HG03457 (cell line): ENCODE measurements at regions not wholly inside any gene's neighbourhood (a gene's known extent, or its start where the extent isn't known, plus 50 kb on each side); places are given as distances from the start of the nearest gene placed in this dataset.

Experiments
- ATAC-seq: cut with Tn5 transposase; IDR thresholded peaks from one replicate; pipeline ENCODE4 v1.9.1; 2021; ENCODE audit warnings: moderate number of reproducible peaks; ENCODE audit not compliant: unreplicated experiment

- ATAC-seq, result no peak
Observed at GRCh38 chr9:79353856-79354520, 217.8 kb upstream of the TLE4 start.

- no peak for ATAC-seq
Observed at GRCh38 chr9:79357194-79357593, 214.6 kb upstream of the TLE4 start.

- no peak for ATAC-seq
Observed at GRCh38 chr9:79357616-79358015, 214.1 kb upstream of the TLE4 start.

- no peak for ATAC-seq
Observed at GRCh38 chr9:79360387-79361347, 211.1 kb upstream of the TLE4 start.

- ATAC-seq, result no peak
Observed at GRCh38 chr9:79362100-79363081, 209.4 kb upstream of the TLE4 start.

- no peak for ATAC-seq
Observed at GRCh38 chr9:79369676-79370075, 202.1 kb upstream of the TLE4 start.

- no peak for ATAC-seq
Observed at GRCh38 chr9:79371301-79371700, 200.5 kb upstream of the TLE4 start.

- no peak for ATAC-seq
Observed at GRCh38 chr9:79371948-79372555, 199.7 kb upstream of the TLE4 start.

GRCh38 chr9:79377339-79377855 lies 194.4 kb upstream of the TLE4 start:
- ATAC-seq, result no peak

GRCh38 chr9:79378107-79378506 lies 193.7 kb upstream of the TLE4 start:
- ATAC-seq, result no peak

- ATAC-seq, result no peak
Observed at GRCh38 chr9:79382044-79382443, 189.7 kb upstream of the TLE4 start.

GRCh38 chr9:79382458-79382857 lies 189.3 kb upstream of the TLE4 start:
- no peak for ATAC-seq

GRCh38 chr9:79383096-79383495 lies 188.7 kb upstream of the TLE4 start:
- ATAC-seq, result no peak

GRCh38 chr9:79384091-79384490 lies 187.7 kb upstream of the TLE4 start:
- ATAC-seq, result no peak

- ATAC-seq, result no peak
Observed at GRCh38 chr9:79384501-79384900, 187.3 kb upstream of the TLE4 start.

- no peak for ATAC-seq
Observed at GRCh38 chr9:79387101-79387835, 184.5 kb upstream of the TLE4 start.

- ATAC-seq, result no peak
Observed at GRCh38 chr9:79390077-79390698, 181.6 kb upstream of the TLE4 start.

- ATAC-seq, result no peak
Observed at GRCh38 chr9:79390781-79391770, 180.7 kb upstream of the TLE4 start.
